Peyer's patch (tissue), 4 donors: ENCODE measurements at regions not wholly inside any gene's neighbourhood (a gene's known extent, or its start where the extent isn't known, plus 50 kb on each side); places are given as distances from the start of the nearest gene placed in this dataset.

ENCODE experiments used
- CTCF ChIP-seq, 6 experiments: fragments of 450-650 bp in 4 of 6; fragments of 200-600 bp in 2 of 6; sonication (generic) in 1 of 6; IDR thresholded peaks; one replicate each; pipeline ENCODE4 v1.5.1; 2017 to 2019; ENCODE audit warnings: antibody characterized with exemption in 6 of 6, mild to moderate bottlenecking in 3 of 6, moderate library complexity in 1 of 6
- POLR2A ChIP-seq, 2 donors: fragments of 450-650 bp; IDR thresholded peaks; one replicate each; pipeline ENCODE4 v1.5.1; 2017; ENCODE audit warnings: antibody characterized with exemption in 2 of 2, mild to moderate bottlenecking in 2 of 2, moderate library complexity in 2 of 2

DNA sequence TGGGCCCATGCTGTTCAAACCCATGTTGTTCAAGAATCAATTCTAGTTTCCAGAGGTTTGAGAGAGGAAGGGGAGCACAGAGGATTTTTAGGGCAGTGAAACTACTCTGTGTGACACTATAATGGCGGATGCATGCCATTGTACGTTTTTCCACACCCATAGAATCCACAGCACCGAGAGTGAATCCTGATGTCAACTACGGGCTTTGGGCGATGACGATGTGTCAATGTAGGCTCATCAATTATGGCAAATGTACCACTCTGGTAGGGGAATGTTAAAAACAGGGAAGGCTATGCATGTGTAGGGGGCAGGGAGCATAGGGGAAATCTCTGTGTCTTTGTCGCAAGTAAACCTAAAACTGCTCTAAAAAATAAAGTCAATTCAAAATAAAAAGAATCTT is 70.7 kb upstream of the UBAC2 start:
- TF ChIP-seq CTCF (IDR thresholded peaks at IDR 0.05) = no peak
- TF ChIP-seq POLR2A (IDR thresholded peaks at IDR 0.05) = no peak
